BJ (cell line): ENCODE measurements at regions not wholly inside any gene's neighbourhood (a gene's known extent, or its start where the extent isn't known, plus 50 kb on each side); places are given as distances from the start of the nearest gene placed in this dataset.

ENCODE experiments used
- CTCF ChIA-PET: fragments of 350-600 bp; formaldehyde crosslinking; extraction: SDS; loops from one replicate; lab custom pipeline; 2021; ENCODE audit warnings: antibody characterized with exemption, inconsistent platforms; lab: Yijun Ruan, JAX
- POLR2A ChIA-PET: fragments of 300-600 bp; sonication (Branson Sonifier 250); formaldehyde crosslinking; extraction: SDS; loops from one replicate; lab custom pipeline; 2021; ENCODE audit warnings: antibody characterized with exemption; lab: Charles Lee
- DNase-seq: peaks from one replicate; pipeline ENCODE4 v3.0.0-alpha.2; 2011; ENCODE audit warnings: low read depth
- H3K27me3 ChIP-seq: 2 replicates; pipeline ENCODE4 v1.6.0; 2011; ENCODE audit warnings: low read length; ENCODE audit not compliant: control insufficient read depth, insufficient read depth
- H3K36me3 ChIP-seq: 2 replicates; pipeline ENCODE4 v1.5.1; 2011; ENCODE audit warnings: low read length; ENCODE audit not compliant: control insufficient read depth, insufficient read depth
- H3K4me3 ChIP-seq: 2 replicates; pipeline ENCODE4 v1.5.1; 2011; ENCODE audit warnings: low read depth, mild to moderate bottlenecking, control low read depth, low read length
- TF ChIP-seq, protein P1 (sequence below): IDR thresholded peaks from 2 replicates; pipeline ENCODE4 v1.5.1; 2011; ENCODE audit warnings: low read depth, mild to moderate bottlenecking, control low read depth, inconsistent platforms, low read length, moderate library complexity; ENCODE audit not compliant: insufficient read depth

DNA sequence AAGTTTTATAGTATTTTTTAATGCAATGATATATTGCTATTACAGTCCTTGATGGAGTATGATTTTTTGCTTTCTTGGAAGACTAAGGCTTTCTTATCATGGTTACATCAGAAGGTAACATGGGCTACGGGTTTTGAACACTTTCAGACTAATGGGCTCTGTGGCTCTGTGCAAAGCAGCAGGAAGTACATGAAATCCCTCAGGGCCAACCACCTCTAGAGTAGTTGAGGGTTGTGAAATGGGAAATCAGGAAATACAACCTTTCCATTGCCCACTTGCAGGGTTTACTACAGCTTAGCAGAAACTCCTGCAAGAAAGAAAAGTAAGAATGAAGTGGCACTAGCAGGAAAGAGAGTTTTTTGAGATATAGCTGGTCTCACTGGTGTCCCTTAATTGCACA lies 853.5 kb downstream of the KCNMA1 start:
- no peak overlapping the region for H3K4me3 ChIP-seq
- DNase-seq, result no peak
- H3K27me3 ChIP-seq, result no peaks in the 10 kb centered on the region; the same call in 1 of the 2 replicates
- H3K36me3 ChIP-seq, result no peaks in the 10 kb centered on the region
- TF ChIP-seq, protein P1, sequence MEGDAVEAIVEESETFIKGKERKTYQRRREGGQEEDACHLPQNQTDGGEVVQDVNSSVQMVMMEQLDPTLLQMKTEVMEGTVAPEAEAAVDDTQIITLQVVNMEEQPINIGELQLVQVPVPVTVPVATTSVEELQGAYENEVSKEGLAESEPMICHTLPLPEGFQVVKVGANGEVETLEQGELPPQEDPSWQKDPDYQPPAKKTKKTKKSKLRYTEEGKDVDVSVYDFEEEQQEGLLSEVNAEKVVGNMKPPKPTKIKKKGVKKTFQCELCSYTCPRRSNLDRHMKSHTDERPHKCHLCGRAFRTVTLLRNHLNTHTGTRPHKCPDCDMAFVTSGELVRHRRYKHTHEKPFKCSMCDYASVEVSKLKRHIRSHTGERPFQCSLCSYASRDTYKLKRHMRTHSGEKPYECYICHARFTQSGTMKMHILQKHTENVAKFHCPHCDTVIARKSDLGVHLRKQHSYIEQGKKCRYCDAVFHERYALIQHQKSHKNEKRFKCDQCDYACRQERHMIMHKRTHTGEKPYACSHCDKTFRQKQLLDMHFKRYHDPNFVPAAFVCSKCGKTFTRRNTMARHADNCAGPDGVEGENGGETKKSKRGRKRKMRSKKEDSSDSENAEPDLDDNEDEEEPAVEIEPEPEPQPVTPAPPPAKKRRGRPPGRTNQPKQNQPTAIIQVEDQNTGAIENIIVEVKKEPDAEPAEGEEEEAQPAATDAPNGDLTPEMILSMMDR, result no peak
- CTCF ChIA-PET, result no interaction called here
- POLR2A ChIA-PET, result no interaction called here

DNA sequence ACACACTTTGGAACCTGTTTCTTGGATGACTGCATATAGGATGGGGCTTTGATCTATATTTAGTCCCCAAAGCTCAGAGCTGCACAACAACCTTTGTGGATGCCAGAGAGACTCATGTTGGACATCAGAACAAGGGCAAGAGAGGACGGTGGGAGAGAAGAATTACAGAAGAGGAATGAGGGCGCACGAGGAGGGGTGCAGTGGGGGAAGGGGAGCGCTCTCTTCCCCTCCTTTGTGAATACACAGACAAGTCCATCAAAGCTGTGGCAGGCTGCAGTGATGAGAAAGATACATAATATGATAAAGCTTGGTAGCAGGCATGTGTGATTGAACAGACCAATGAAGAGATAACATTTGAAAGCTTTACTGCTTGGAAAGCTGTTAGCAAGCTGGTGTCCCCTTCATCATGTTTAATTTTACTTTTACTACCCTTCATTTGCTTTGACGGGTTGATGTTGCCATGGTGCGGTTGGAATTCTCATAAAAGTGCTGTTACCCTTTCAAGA lies 857.8 kb downstream of the KCNMA1 start:
- CTCF ChIA-PET, result interaction anchor here (1.2 to 1.4 kb wide), 2 partner anchors 11 to 15 kb away, joined by 3 read pairs; no protein-coding TSS in a partner anchor
- DNase-seq, result peak; percentile 8

DNA sequence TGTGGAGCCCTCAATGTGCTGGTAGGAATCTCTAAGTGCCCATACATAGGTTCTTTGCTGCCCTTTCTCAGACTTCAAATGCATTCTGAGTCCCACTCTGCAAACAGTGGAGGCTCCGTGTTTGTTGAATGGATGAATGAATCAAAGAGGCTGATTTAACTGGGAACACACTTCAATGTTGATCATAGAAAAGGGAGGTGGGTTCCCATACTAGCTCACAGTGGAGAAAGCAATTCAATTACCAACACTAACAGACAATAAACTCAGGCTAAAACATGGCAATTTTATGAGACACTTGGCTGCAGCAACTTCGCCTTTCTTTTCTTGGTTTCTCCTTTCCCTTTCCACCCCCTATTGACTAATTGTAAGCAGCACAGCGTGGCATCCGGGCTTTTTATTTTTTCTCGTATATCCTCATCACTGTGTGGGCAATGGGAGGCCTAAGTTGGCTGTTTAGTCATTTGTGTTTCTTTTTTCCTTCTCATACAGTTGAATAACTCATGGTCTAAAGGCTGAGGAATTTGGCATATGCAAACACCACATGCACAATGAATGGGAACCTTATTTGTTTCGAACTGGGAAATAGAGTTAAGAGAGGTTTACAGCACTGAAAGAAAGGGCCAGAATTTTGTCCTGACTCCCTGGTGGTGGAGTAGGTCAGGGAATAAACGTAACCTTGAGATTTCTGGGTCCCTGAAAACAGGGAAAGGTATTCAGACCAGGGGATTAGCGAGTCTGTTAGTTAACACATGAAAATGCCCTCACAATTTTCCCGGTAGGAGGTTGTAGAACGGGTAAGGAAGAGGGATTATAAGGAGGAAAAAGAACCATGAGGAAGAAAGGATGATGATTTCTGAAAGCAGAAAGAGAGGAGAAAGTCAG lies 858.5 kb downstream of the KCNMA1 start:
- CTCF ChIA-PET, result interaction anchor here (1.2 to 1.4 kb wide), 2 partner anchors 11 to 16 kb away, joined by 3 read pairs; no protein-coding TSS in a partner anchor
- POLR2A ChIA-PET, result no interaction called here
- no peaks in the 10 kb centered on the region for H3K36me3 ChIP-seq
- TF ChIP-seq, protein P1, result peak; percentile 22; the same call in 1 of the 2 replicates
- DNase-seq, result peak; percentile 1
- no peaks in the 10 kb centered on the region; the same call in 1 of the 2 replicates for H3K27me3 ChIP-seq
- no peak overlapping the region for H3K4me3 ChIP-seq

More for the DNA sequence above, 857.8 kb downstream of the KCNMA1 start:
- Histone ChIP-seq H3K36me3 (no peaks in the 10 kb centered on the region), H3K4me3 (no peak overlapping the region), H3K27me3 (no peaks in the 10 kb centered on the region; the same call in 1 of the 2 replicates)
- TF ChIP-seq, protein P1, result no peak
- POLR2A ChIA-PET, result no interaction called here

DNA sequence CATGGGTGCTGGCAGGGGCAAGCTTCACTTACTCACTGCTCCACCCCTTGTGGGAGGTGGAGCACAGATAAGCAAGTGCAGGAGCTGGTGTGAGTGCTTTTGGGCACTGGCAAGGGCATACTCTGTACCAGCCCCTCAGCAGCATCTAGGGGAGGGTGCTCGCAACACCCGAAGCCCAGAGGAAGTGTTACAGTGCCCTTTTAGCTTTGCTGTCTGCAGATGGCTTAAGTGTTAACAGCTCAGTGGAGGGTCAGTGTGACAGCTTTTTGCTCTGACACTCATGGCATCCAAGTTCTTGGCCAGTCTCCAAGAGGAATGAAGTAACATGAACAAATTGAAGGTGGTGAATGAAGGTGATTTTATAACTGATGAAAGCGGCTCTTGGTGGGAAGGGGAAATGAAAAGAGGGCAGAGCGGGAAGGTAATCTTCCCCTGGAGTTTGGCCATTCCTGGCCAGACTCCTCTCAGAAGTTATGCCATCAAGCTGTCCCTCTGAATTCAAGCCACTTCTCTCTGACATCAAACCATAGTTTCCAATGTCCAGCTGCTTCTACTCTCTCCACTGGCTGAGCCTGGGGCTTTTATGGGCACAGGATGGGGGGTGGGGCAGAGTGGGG lies 862.5 kb downstream of the KCNMA1 start:
- TF ChIP-seq, protein P1, result no peak
- DNase-seq, result no peak
- Histone ChIP-seq H3K4me3 (no peak overlapping the region), H3K27me3 (no peaks in the 10 kb centered on the region; the same call in 1 of the 2 replicates), H3K36me3 (no peaks in the 10 kb centered on the region)
- POLR2A ChIA-PET, result no interaction called here
- CTCF ChIA-PET, result no interaction called here

DNA sequence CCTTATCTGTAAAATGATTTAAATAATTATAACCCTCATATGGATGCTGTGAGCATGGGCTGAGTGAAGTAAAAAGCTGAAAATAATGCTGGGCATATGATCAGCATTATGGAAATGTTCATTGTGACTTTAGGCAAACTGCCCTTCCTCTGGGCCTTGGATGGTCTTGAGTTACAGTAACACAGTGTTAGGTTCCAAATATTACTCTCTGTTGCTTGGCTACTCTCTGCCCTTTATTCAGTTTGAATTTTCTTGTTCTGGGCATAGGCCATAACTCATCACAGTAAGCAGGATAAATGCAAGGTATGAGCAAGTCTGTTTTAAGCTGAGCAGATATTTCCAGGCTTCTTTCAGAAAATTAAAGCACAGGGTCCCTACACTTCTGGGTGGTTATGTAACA lies 868.0 kb downstream of the KCNMA1 start:
- no peaks in the 10 kb centered on the region for H3K36me3 ChIP-seq
- TF ChIP-seq, protein P1, result no peak
- CTCF ChIA-PET, result no interaction called here
- no peaks in the 10 kb centered on the region for H3K27me3 ChIP-seq
- no peak overlapping the region for H3K4me3 ChIP-seq
- POLR2A ChIA-PET, result no interaction called here
- no peak for DNase-seq
